HEK293T (cell line): ENCODE measurements at regions not wholly inside any gene's neighbourhood (a gene's known extent, or its start where the extent isn't known, plus 50 kb on each side); places are given as distances from the start of the nearest gene placed in this dataset.

Experiments used
- ARNT ChIP-seq: fragments of 450-650 bp; IDR thresholded peaks from 2 replicates; pipeline ENCODE4 v1.6.1; 2017; ENCODE audit warnings: mild to moderate bottlenecking
- SP1 ChIP-seq: fragments of 450-650 bp; IDR thresholded peaks from 2 replicates; pipeline ENCODE4 v1.6.1; 2017

DNA sequence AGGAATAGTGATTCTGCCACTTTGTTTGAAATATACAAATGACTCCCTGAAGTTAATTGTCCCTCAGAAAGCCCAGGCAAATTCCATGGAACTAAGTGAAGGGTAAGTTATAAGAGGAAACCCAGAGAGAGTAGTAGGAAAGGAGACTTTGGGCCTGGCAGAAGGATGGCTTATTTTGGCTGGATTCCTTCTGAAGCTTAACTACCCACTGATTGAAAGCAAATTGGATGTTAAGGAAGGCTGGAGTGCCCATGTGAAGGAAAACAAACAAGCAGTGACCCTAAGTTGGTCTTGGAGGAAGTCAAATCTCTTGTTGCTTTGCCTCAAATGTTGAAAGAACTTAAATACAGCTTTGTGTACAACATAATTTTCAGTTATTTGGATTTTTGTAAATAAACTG lies 1106.4 kb upstream of the ZEB2 start:
- TF ChIP-seq ARNT = no peak
- TF ChIP-seq SP1 = no peak
